Kidney epithelial cell (primary cell): ENCODE measurements at regions not wholly inside any gene's neighbourhood (a gene's known extent, or its start where the extent isn't known, plus 50 kb on each side); places are given as distances from the start of the nearest gene placed in this dataset.

ENCODE experiments used
- DNase-seq: peaks from one replicate; pipeline ENCODE4 v3.0.0-alpha.2; 2010; ENCODE audit warnings: low read depth
- H3K27me3 ChIP-seq: 2 replicates; pipeline ENCODE4 v1.6.0; 2011; ENCODE audit warnings: low read length; ENCODE audit not compliant: control insufficient read depth, insufficient read depth
- H3K36me3 ChIP-seq: 2 replicates; pipeline ENCODE4 v1.5.1; 2011; ENCODE audit warnings: low read length; ENCODE audit not compliant: control insufficient read depth, insufficient read depth
- H3K4me3 ChIP-seq: 2 replicates; pipeline ENCODE4 v1.5.1; 2011; ENCODE audit warnings: low read depth, mild to moderate bottlenecking, control low read depth, low read length
- TF ChIP-seq, protein P1 (sequence below): IDR thresholded peaks from 2 replicates; pipeline ENCODE4 v1.5.1; 2011; ENCODE audit warnings: mild to moderate bottlenecking, moderate library complexity, low read length, control low read depth, inconsistent platforms; ENCODE audit not compliant: insufficient read depth, poor library complexity, severe bottlenecking

DNA sequence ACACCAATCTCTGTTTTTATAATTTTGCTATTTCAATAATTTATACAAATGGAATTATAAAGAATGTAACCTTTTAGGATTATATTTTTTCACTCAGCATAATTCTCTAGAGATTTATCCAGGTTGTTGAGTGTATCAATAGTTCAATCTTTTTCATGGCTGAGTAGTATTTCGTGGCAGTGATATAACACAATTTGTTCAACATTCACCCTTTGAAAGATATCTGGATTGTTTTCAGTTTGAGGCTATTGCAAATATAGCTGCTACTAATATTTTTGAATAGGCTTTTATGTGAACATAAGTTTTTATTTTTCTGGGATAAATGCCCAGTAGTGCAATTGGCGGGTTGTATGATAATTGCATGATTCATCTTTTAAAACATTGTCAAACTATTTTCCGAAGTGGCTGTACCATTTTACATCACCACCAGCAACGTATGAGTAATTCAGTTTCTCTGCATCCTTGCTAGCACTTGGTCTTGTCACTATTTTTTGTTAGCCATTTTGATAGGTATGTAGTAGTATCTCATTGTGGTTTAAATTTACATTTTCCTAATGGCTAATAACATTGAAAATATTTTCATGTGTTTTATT is 55.6 kb upstream of the ABCD3 start:
- no peak for DNase-seq
- Histone ChIP-seq H3K36me3 (no peaks in the 10 kb centered on the region), H3K4me3 (no peak overlapping the region), H3K27me3 (no peaks in the 10 kb centered on the region)
- TF ChIP-seq, protein P1, sequence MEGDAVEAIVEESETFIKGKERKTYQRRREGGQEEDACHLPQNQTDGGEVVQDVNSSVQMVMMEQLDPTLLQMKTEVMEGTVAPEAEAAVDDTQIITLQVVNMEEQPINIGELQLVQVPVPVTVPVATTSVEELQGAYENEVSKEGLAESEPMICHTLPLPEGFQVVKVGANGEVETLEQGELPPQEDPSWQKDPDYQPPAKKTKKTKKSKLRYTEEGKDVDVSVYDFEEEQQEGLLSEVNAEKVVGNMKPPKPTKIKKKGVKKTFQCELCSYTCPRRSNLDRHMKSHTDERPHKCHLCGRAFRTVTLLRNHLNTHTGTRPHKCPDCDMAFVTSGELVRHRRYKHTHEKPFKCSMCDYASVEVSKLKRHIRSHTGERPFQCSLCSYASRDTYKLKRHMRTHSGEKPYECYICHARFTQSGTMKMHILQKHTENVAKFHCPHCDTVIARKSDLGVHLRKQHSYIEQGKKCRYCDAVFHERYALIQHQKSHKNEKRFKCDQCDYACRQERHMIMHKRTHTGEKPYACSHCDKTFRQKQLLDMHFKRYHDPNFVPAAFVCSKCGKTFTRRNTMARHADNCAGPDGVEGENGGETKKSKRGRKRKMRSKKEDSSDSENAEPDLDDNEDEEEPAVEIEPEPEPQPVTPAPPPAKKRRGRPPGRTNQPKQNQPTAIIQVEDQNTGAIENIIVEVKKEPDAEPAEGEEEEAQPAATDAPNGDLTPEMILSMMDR: no peak

DNA sequence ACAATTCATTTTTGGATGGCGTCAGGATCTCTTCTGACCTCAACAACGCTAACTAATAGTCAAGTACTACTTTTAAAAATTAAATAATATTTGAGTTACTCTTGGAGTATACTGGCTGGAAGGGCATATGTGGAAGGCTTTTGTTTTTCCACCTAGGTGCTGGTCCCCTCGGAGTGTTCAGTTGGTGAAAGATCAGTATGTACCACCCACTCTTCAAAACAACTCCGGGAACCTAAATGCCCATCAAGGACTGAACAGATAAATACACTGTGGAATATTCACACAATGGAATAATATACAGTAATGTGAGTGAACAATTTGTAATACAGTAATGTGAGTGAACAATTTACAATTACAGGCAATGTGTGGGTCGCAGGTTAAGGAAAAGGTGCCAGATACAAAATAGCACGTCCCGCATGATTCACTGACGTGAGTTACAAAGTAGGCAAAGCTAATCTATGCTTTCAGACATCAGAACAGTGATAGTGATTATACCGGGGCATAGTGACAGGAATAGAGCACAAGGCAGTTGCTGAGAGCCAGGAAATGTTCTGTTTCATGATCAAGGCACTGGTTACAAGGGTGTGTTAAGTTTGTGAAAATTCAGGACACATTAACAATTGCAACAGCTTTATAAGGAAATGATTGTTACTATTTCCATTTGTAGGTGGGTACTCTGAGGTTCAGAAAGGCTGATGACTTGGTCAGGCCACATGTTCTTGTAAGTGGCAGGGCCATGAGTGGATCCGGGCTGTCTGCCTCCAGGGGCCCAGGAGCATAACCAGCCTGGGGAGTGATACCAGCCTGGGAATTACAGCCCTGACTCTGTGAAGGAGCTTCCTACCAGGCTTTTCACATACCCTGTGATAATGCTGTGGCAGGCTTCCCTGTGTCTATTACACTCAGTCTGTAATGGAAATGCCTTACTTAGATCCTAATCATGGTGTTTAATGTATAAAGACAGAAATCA is 59.3 kb upstream of the ABCD3 start:
- TF ChIP-seq, protein P1: no peak
- Histone ChIP-seq H3K4me3 (no peak overlapping the region), H3K36me3 (no peaks in the 10 kb centered on the region), H3K27me3 (no peaks in the 10 kb centered on the region)
- DNase-seq: no peak

GRCh38 chr1:94357661-94358060 is 60.5 kb upstream of the ABCD3 start:
- no peak for DNase-seq
- no peaks in the 10 kb centered on the region for H3K36me3 ChIP-seq

GRCh38 chr1:94355485-94355980 is 62.7 kb upstream of the ABCD3 start:
- Histone ChIP-seq H3K36me3 (no peaks in the 10 kb centered on the region), H3K4me3 (no peak overlapping the region), H3K27me3 (peaks cover 2% of the 10 kb centered on the region)
- DNase-seq: no peak
- TF ChIP-seq, protein P1: no peak

More at GRCh38 chr1:94357661-94358060, 60.5 kb upstream of the ABCD3 start:
- Histone ChIP-seq H3K27me3 (no peaks in the 10 kb centered on the region), H3K4me3 (no peak overlapping the region)
- TF ChIP-seq, protein P1: no peak

- DNase-seq: no peak
- TF ChIP-seq, protein P1: no peak
- Histone ChIP-seq H3K36me3 (no peaks in the 10 kb centered on the region), H3K27me3 (peaks cover 2% of the 10 kb centered on the region), H3K4me3 (no peak overlapping the region)
These were observed 66.7 kb upstream of the ABCD3 start for GRCh38 chr1:94351481-94351880.
